ENCODE measurements at regions not wholly inside any gene's neighbourhood (a gene's known extent, or its start where the extent isn't known, plus 50 kb on each side); places are given as distances from the start of the nearest gene placed in this dataset.

DNA sequence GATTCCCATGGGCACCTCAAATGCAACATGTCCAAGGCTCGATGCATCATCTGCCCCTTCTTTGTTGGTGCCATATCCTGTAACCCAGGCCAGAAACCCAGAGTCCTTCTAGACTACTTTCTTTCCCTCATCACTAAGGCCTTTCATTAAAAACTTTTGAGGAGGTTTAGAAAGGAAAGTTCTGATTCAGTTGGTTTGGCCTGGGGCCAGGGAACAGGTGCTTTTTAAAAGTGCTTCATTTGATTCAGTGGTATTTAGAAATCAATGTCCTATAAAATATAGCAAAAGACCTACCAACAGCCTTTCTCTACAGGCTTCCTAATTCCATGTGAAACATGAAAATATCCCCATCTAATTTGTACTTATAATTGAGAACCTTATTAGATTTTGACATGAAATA lies 341.9 kb upstream of the RORA start:
- TF ChIP-seq, protein P1, sequence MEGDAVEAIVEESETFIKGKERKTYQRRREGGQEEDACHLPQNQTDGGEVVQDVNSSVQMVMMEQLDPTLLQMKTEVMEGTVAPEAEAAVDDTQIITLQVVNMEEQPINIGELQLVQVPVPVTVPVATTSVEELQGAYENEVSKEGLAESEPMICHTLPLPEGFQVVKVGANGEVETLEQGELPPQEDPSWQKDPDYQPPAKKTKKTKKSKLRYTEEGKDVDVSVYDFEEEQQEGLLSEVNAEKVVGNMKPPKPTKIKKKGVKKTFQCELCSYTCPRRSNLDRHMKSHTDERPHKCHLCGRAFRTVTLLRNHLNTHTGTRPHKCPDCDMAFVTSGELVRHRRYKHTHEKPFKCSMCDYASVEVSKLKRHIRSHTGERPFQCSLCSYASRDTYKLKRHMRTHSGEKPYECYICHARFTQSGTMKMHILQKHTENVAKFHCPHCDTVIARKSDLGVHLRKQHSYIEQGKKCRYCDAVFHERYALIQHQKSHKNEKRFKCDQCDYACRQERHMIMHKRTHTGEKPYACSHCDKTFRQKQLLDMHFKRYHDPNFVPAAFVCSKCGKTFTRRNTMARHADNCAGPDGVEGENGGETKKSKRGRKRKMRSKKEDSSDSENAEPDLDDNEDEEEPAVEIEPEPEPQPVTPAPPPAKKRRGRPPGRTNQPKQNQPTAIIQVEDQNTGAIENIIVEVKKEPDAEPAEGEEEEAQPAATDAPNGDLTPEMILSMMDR (IDR thresholded peaks at IDR 0.05; ENCODE audit: borderline replicate concordance, extremely low read depth, low read length, poor library complexity, severe bottlenecking) = no peak
- no peak for TF ChIP-seq EZH2 (IDR thresholded peaks at IDR 0.05; ENCODE audit: borderline replicate concordance, low read depth, low read length, severe bottlenecking)
